HG02970 (cell line): ENCODE measurements at regions not wholly inside any gene's neighbourhood (a gene's known extent, or its start where the extent isn't known, plus 50 kb on each side); places are given as distances from the start of the nearest gene placed in this dataset.
"Not testable (repeated sequence)": the region's sequence is repeated elsewhere in the genome, so short reads cannot be mapped to it uniquely, and the experiment has no call there.

ENCODE experiments used
- ATAC-seq: cut with Tn5 transposase; IDR thresholded peaks from one replicate; pipeline ENCODE4 v1.9.1; 2021; ENCODE audit warnings: mild to moderate bottlenecking, moderate library complexity, moderate number of reproducible peaks; ENCODE audit not compliant: unreplicated experiment, low FRiP score

GRCh38 chr5:12936221-12936620 lies 1008.3 kb downstream of the DNAH5 start:
- no peak for ATAC-seq

GRCh38 chr5:12934722-12935121 lies 1009.8 kb downstream of the DNAH5 start:
- no peak for ATAC-seq

GRCh38 chr5:12920527-12920926 lies 1016.3 kb upstream of the CTNND2 start:
- ATAC-seq, result no peak

- no peak for ATAC-seq
Observed at GRCh38 chr5:12911156-12911555, 1006.9 kb upstream of the CTNND2 start.

GRCh38 chr5:12910641-12911040 lies 1006.4 kb upstream of the CTNND2 start:
- ATAC-seq, result no peak

GRCh38 chr5:12902611-12903010 lies 998.4 kb upstream of the CTNND2 start:
- ATAC-seq, result no peak

GRCh38 chr5:12901696-12902095 lies 997.5 kb upstream of the CTNND2 start:
- ATAC-seq, result no peak

- ATAC-seq, result no peak
Observed at GRCh38 chr5:12896086-12896485, 991.8 kb upstream of the CTNND2 start.

GRCh38 chr5:12885018-12885417 lies 980.8 kb upstream of the CTNND2 start:
- ATAC-seq, result no peak

- no peak for ATAC-seq
Observed at GRCh38 chr5:12883395-12883794, 979.1 kb upstream of the CTNND2 start.

- no peak for ATAC-seq
Observed at GRCh38 chr5:12876541-12877298, 972.5 kb upstream of the CTNND2 start.

GRCh38 chr5:12870872-12871539 lies 966.8 kb upstream of the CTNND2 start:
- no peak for ATAC-seq

GRCh38 chr5:12865529-12865928 lies 961.3 kb upstream of the CTNND2 start:
- ATAC-seq, result no peak

- ATAC-seq, result no peak
Observed at GRCh38 chr5:12861886-12862654, 957.8 kb upstream of the CTNND2 start.

- not testable (repeated sequence) for ATAC-seq
Observed at GRCh38 chr5:12856105-12856504, 951.9 kb upstream of the CTNND2 start.

- ATAC-seq, result no peak
Observed at GRCh38 chr5:12854386-12854785, 950.1 kb upstream of the CTNND2 start.

- ATAC-seq, result no peak
Observed at GRCh38 chr5:12851761-12852160, 947.5 kb upstream of the CTNND2 start.

GRCh38 chr5:12848709-12849108 lies 944.5 kb upstream of the CTNND2 start:
- ATAC-seq, result no peak

- ATAC-seq, result no peak
Observed at GRCh38 chr5:12845549-12846159, 941.4 kb upstream of the CTNND2 start.

- no peak for ATAC-seq
Observed at GRCh38 chr5:12840972-12841371, 936.7 kb upstream of the CTNND2 start.

GRCh38 chr5:12837592-12837991 lies 933.3 kb upstream of the CTNND2 start:
- no peak for ATAC-seq
